ENCODE measurements at regions not wholly inside any gene's neighbourhood (a gene's known extent, or its start where the extent isn't known, plus 50 kb on each side); places are given as distances from the start of the nearest gene placed in this dataset.

- TF ChIP-seq CTCF (conservative IDR thresholded peaks at IDR 0.05) (no peak), ZFX (IDR thresholded peaks at IDR 0.05) (no peak)
Measured at GRCh38 chr13:97111756-97112155, 110.4 kb upstream of the MBNL2 start.

DNA sequence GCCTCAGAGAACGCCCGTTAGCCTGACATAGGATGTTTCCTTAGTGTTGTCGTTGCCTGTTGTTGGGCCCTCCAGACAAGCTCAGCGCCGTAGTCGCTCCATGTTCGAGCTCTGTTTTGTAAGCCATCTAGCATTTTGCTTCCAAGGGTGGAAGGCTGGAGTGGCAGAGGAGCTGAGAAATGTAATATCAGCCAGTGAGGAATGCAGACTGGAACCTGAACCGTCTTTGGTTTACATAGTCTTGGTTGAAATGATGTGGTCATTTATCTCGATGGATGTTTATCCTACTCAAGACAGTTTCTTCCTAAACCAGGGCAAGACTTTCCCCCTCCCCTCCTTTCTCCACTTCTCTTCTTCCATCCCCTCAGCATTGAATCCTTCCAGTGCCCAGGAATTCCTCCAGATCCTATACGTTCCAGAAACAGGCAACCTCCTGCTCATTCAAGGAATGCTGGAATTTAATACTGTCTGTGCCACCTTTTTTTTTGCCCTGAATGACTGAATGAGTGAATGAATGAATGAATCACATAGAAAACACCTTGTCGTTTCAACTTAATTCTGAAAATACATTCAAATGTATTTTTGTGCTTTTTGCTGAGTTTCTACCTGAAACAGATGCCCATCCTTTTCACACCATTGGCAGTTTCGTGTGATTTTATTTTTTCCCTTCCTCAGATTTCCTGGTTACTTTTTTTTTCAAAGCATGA lies 109.5 kb upstream of the MBNL2 start:
- TF ChIP-seq CTCF (conservative IDR thresholded peaks at IDR 0.05) = no peak
- TF ChIP-seq ZFX (IDR thresholded peaks at IDR 0.05) = no peak
- no peak overlapping the region for H3K27ac ChIP-seq

More at GRCh38 chr13:97111756-97112155, 110.4 kb upstream of the MBNL2 start:
- H3K27ac ChIP-seq = no peak overlapping the region

DNA sequence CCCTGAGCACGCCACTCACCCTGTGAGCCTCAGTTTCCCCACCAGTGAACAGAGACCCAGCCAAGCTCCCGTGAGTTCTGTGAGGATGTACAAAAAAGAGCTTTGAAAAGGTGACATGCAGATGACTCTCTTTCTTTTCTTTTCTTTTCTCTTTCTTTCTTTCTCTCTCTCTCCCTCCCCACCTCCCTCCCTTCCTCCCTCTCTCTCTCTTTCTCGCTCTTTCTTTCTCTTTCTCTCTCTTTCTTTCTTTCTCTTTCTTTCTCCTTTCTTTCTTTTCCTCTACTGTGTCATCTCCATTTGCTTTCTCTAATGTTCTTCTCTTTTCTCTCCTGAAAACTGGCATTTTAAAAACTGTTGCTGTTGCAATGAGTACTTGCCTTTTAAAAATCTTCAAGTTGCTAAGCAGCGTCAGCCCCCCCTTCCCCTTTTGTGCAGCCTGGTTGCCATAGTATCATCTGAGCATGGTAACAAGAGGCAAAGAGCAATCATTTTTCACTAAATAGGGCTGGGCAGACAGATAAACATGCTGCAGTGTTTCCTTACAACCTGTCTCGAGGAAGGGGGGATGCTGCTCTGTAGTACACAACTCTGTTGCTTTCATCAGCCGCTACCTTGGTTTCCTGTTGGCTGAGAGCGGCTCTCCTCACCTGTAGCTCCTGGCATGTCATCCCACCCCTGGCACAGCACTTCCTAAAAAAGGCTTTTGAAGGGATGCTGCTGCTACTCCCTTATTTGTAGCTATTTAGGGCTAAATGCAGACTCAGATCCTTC lies 108.7 kb upstream of the MBNL2 start:
- no peak overlapping the region for H3K27ac ChIP-seq
- TF ChIP-seq CTCF (conservative IDR thresholded peaks at IDR 0.05) (no peak), ZFX (IDR thresholded peaks at IDR 0.05) (no peak)

- TF ChIP-seq ZFX (IDR thresholded peaks at IDR 0.05) (no peak), CTCF (conservative IDR thresholded peaks at IDR 0.05) (no peak)
- H3K27ac ChIP-seq = no peak overlapping the region
Measured at GRCh38 chr13:97114651-97115050, 107.5 kb upstream of the MBNL2 start.

DNA sequence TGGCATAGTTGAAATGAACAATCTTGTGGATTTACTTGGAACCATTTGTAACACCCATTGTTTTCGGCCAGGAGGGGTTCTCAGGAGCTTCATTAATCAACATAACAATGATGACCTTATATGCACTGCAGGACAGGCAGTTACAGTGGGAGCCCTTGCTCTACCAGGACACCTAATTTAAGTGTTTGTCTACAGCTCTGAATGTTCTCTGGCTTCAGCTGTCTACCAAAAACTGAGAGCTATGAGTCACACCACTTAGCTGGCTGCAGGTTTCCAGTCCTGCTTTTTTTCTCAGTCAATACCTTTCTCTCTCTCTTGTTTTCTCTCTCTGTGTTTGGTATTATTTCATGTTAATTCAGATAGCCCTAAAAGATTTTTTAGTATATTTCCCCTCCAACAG lies 105.4 kb upstream of the MBNL2 start:
- TF ChIP-seq CTCF (conservative IDR thresholded peaks at IDR 0.05) (no peak), ZFX (IDR thresholded peaks at IDR 0.05) (no peak)
- no peak overlapping the region for H3K27ac ChIP-seq

DNA sequence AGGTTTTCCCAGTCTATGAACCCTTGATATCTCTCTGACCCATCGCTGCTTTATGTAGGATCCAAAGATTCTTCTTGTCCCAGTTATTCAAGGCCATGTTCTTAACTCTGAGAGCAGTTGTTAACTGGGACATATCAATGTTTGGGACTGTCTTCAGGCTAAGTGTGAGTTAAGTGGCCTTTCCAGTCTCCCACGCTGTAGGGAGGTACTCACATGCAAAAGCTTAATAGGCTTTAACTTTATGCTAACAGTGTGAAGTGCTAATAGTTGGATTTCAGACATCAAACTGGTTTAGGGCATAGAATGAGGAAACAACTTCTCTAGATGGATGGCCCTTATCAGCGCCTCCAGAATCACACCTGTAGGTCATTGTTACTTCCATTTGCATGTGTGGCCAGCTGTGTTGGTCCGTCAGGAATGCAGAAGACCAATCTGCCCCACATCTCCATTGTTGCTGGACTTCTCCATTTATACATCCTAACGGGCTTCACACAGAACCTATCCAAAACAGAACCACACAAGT lies 104.7 kb upstream of the MBNL2 start:
- TF ChIP-seq CTCF (conservative IDR thresholded peaks at IDR 0.05) (no peak), ZFX (IDR thresholded peaks at IDR 0.05) (no peak)
- no peak overlapping the region for H3K27ac ChIP-seq

DNA sequence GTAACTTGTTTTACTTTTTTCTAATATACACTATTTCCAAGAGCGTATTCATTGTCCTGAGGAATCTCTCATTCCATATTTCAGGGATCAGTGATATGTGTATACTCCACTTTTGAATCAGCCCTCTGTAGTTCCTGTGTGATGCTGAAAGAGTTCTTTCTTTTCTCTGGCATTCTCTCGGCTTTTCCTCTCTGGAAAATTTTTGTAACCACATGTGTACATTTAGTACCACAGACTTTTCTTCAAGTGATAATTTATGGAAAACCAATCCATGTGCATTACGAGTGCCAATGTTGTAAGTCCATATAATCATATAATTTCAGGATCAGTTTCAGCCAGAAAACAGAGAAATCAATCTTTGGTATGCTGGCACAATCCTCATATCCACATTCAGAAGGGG lies 102.2 kb upstream of the MBNL2 start:
- H3K27ac ChIP-seq = no peak overlapping the region
- TF ChIP-seq CTCF (conservative IDR thresholded peaks at IDR 0.05) (no peak), ZFX (IDR thresholded peaks at IDR 0.05) (no peak)

Data from C4-2B (cell line).